Hepatocyte (in vitro differentiated cells): ENCODE measurements at regions not wholly inside any gene's neighbourhood (a gene's known extent, or its start where the extent isn't known, plus 50 kb on each side); places are given as distances from the start of the nearest gene placed in this dataset.

Source experiments
- CTCF ChIP-seq: fragments of 200-600 bp; sonication (generic); IDR thresholded peaks from 2 replicates; pipeline ENCODE4 v1.5.1; 2016; ENCODE audit warnings: antibody characterized with exemption, mild to moderate bottlenecking; ENCODE audit not compliant: poor library complexity
- EZH2 ChIP-seq: fragments of 200-600 bp; sonication (generic); IDR thresholded peaks from 2 replicates; pipeline ENCODE4 v1.6.1; 2016; ENCODE audit warnings: antibody characterized with exemption, mild to moderate bottlenecking, borderline replicate concordance
- EZH2phosphoT487 ChIP-seq: fragments of 200-600 bp; sonication (generic); IDR thresholded peaks from one replicate; pipeline ENCODE4 v1.6.1; 2018; ENCODE audit warnings: antibody characterized with exemption, mild to moderate bottlenecking, low read depth, moderate library complexity; ENCODE audit not compliant: unreplicated experiment, severe bottlenecking

GRCh38 chrX:85622635-85623034 is 243.2 kb upstream of the POF1B start:
- TF ChIP-seq CTCF (no peak), EZH2 (no peak), EZH2phosphoT487 (no peak)
